ENCODE measurements at regions not wholly inside any gene's neighbourhood (a gene's known extent, or its start where the extent isn't known, plus 50 kb on each side); places are given as distances from the start of the nearest gene placed in this dataset.

GRCh38 chr7:85328456-85328998, 141.7 kb upstream of the SEMA3D start:
- no peak overlapping the region for H3K27ac ChIP-seq
- TF ChIP-seq CTCF (conservative IDR thresholded peaks at IDR 0.05): no peak

GRCh38 chr7:85324145-85324799, 137.4 kb upstream of the SEMA3D start:
- H3K27ac ChIP-seq: no peak overlapping the region
- no peak for TF ChIP-seq CTCF (conservative IDR thresholded peaks at IDR 0.05)

- no peak for TF ChIP-seq CTCF (conservative IDR thresholded peaks at IDR 0.05)
- H3K27ac ChIP-seq: no peak overlapping the region
These were observed 135.4 kb upstream of the SEMA3D start for GRCh38 chr7:85322252-85322651.

- TF ChIP-seq CTCF (conservative IDR thresholded peaks at IDR 0.05): no peak
- no peak overlapping the region for H3K27ac ChIP-seq
These were observed 134.0 kb upstream of the SEMA3D start for GRCh38 chr7:85320699-85321476.

GRCh38 chr7:85316489-85316888, 129.6 kb upstream of the SEMA3D start:
- no peak overlapping the region for H3K27ac ChIP-seq
- TF ChIP-seq CTCF (conservative IDR thresholded peaks at IDR 0.05): no peak

GRCh38 chr7:85310301-85310700, 123.4 kb upstream of the SEMA3D start:
- H3K27ac ChIP-seq: no peak overlapping the region
- no peak for TF ChIP-seq CTCF (conservative IDR thresholded peaks at IDR 0.05)

- no peak for TF ChIP-seq CTCF (conservative IDR thresholded peaks at IDR 0.05)
- H3K27ac ChIP-seq: no peak overlapping the region
These were observed 119.3 kb upstream of the SEMA3D start for GRCh38 chr7:85306115-85306514.
